ENCODE measurements at regions not wholly inside any gene's neighbourhood (a gene's known extent, or its start where the extent isn't known, plus 50 kb on each side); places are given as distances from the start of the nearest gene placed in this dataset.

DNA sequence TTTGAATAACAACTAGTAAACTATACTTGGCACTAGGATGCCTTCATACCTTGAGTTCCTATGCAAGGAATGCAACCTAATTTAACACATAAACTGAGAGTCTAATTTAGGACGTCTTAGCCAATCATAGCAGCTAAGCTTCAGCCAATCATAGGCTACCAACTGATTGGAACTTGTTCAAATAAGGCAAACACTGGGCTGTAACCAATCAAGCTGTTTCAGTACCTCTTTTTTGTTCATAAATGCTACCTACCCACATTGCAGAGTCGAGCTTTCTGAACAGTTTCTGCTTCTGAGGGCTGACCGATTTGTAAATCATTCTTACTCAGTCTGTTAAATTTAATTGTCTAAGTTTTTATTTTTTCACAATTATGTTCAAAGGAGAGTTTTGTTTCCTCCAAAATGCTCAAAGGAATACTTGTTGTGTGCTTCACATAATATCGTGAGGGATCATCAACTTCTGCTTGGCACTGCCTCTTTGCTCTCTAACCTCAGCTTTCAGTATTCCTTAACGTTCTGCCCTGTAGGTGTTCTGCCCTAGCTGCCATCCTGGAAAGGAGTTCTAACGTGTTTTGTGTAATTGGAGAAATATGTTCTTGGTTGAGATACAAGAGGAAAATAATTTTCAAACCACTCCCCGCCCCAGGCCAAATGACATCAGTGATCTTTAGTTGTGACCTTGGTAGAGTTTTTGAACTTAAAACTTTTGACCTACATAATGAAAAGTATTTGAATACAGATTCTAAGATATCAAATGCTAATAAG lies 380.4 kb upstream of the MIS18BP1 start:
- Histone ChIP-seq H3K27me3 (ENCODE audit: control insufficient read depth in 2 of 2, insufficient read depth in 2 of 2, low read length in 2 of 2) (no peaks in the 10 kb centered on the region), H3K36me3 (ENCODE audit: control insufficient read depth, insufficient read depth, low read length) (no peaks in the 10 kb centered on the region), H3K27ac (ENCODE audit: extremely low read depth, low read depth, low read length) (no peak overlapping the region), H3K9me3 (replicated peaks; ENCODE audit: control insufficient read depth, insufficient read depth, low read depth, low read length) (no peaks in the 10 kb centered on the region), H3K79me2 (ENCODE audit: control insufficient read depth, insufficient read depth, low read length) (no peaks in the 10 kb centered on the region), H2AFZ (ENCODE audit: low read depth, low read length) (no peak overlapping the region), H3K4me2 (ENCODE audit: insufficient read depth, low read length) (no peak overlapping the region), H3K9ac (ENCODE audit: insufficient read depth in 1 of 2, low read depth in 2 of 2, low read length in 2 of 2) (no peak overlapping the region), H3K4me1 (replicated peaks in 1 of 2; ENCODE audit: control insufficient read depth in 2 of 2, insufficient read depth in 2 of 2, low read length in 2 of 2) (no peaks in the 10 kb centered on the region), H3K4me3 (no peak overlapping the region), H4K20me1 (replicated peaks; ENCODE audit: control insufficient read depth, insufficient read depth, low read length) (no peaks in the 10 kb centered on the region), H3K9me1 (ENCODE audit: control insufficient read depth, insufficient read depth, low read length) (no peaks in the 10 kb centered on the region)
- ChIA-PET POLR2A (no interaction called here), CTCF (ENCODE audit: low intra/inter-chr PET ratio) (no interaction called here)
- no TSS peak for BruUV-seq (replicated peaks)
- in situ Hi-C loops (cut with MboI): no loop called here
- TF ChIP-seq C11orf30 (IDR thresholded peaks at IDR 0.05; ENCODE audit: low read depth) (no peak), ATF7 (IDR thresholded peaks at IDR 0.05) (no peak), BRD4 (IDR thresholded peaks at IDR 0.05) (no peak), SETDB1 (IDR thresholded peaks at IDR 0.05; ENCODE audit: low read length) (no peak), RBBP5 (IDR thresholded peaks at IDR 0.05; ENCODE audit: borderline replicate concordance, insufficient read depth, low read length, poor library complexity, severe bottlenecking) (no peak), KDM1A (IDR thresholded peaks at IDR 0.05) (no peak)
- TF ChIP-seq, protein P1, sequence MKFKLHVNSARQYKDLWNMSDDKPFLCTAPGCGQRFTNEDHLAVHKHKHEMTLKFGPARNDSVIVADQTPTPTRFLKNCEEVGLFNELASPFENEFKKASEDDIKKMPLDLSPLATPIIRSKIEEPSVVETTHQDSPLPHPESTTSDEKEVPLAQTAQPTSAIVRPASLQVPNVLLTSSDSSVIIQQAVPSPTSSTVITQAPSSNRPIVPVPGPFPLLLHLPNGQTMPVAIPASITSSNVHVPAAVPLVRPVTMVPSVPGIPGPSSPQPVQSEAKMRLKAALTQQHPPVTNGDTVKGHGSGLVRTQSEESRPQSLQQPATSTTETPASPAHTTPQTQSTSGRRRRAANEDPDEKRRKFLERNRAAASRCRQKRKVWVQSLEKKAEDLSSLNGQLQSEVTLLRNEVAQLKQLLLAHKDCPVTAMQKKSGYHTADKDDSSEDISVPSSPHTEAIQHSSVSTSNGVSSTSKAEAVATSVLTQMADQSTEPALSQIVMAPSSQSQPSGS (CRISPR knock-in tag; IDR thresholded peaks at IDR 0.05): no peak
- TF ChIP-seq, protein P2, sequence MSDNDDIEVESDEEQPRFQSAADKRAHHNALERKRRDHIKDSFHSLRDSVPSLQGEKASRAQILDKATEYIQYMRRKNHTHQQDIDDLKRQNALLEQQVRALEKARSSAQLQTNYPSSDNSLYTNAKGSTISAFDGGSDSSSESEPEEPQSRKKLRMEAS (CRISPR knock-in tag; IDR thresholded peaks at IDR 0.05): no peak
- TF ChIP-seq, protein P3, sequence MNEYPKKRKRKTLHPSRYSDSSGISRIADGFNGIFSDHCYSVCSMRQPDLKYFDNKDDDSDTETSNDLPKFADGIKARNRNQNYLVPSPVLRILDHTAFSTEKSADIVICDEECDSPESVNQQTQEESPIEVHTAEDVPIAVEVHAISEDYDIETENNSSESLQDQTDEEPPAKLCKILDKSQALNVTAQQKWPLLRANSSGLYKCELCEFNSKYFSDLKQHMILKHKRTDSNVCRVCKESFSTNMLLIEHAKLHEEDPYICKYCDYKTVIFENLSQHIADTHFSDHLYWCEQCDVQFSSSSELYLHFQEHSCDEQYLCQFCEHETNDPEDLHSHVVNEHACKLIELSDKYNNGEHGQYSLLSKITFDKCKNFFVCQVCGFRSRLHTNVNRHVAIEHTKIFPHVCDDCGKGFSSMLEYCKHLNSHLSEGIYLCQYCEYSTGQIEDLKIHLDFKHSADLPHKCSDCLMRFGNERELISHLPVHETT (CRISPR knock-in tag; conservative IDR thresholded peaks at IDR 0.05 in 1 of 2, IDR thresholded peaks at IDR 0.05 in 1 of 2): no peak
- WGBS (ENCODE audit: insufficient coverage, low coverage, missing lambda C conversion rate): 0% methylated on average over 7 of the region's 7 CpGs
- intact Hi-C loops (cut with micrococcal nuclease): no loop called here
- FAIRE-seq: no peak
- DNase-seq (ENCODE audit: extremely low read depth in 1 of 4, low spot score in 3 of 4): no peak
- ATAC-seq: no peak
